GM19468 (cell line): ENCODE measurements at regions not wholly inside any gene's neighbourhood (a gene's known extent, or its start where the extent isn't known, plus 50 kb on each side); places are given as distances from the start of the nearest gene placed in this dataset.
"Not testable (repeated sequence)": the region's sequence is repeated elsewhere in the genome, so short reads cannot be mapped to it uniquely, and the experiment has no call there.

Experiments used
- ATAC-seq: cut with Tn5 transposase; IDR thresholded peaks from one replicate; pipeline ENCODE4 v1.9.1; 2021; ENCODE audit warnings: mild to moderate bottlenecking, moderate library complexity, moderate number of reproducible peaks; ENCODE audit not compliant: unreplicated experiment; ENCODE audit errors: extremely low read depth

DNA sequence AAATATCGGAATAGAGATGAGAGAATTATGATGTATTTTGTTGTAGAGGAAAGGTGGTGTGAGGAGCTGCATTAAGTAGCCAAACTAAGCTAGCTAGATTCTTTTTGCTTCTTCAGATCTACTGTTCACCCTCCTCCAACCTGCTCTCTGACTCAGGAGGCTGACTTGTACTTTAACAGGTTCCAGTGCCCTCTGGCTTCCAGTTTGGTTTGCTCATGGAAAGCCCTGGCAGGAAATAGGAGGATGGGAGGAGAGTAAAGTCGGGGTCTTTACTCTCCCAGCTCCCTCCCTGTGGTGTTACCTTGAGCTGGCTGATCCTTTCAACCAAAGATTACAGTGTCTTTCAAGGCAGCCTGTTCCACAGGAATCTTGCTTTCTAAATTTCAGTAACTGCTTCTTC, 277.0 kb upstream of the EDA2R start:
- no peak for ATAC-seq

DNA sequence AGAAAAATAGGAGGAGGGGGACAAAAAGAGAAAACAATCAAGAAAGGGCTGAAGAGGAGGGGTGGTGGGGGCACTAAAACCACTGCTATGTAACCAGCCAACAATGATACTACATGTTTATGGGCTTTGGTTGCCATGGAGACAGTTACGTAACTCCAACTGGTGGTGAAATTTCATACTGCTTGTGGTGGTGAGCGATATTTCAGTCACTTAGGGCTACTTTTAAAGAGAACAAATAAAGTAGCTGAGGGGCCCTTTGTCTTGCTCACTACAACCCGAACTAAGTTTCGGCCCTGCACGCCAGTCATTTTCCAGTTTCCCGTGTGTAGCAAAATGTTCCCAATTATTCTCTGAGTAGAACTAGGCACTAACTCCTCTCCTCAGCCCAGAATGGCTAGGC, 275.2 kb upstream of the EDA2R start:
- ATAC-seq: no peak

DNA sequence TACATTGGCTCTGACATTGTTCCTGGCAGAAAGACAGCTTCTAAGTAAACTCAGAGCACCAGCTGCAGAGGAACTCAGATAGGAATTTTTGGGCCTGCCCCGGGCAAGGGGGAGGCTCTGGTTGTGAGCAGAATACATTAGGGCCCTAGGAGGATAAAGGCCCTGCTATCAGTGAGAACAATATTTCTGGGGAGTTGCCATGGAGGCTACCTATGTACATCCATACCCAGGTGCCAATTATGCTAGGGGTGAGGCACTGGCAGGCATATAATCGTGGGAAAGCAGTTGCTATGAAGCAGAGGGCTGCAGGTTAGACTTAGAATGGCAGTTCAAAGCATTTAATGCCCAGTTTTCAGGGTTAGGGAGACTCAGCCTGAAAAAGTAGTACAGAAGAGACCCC, 273.5 kb upstream of the EDA2R start:
- ATAC-seq: no peak

DNA sequence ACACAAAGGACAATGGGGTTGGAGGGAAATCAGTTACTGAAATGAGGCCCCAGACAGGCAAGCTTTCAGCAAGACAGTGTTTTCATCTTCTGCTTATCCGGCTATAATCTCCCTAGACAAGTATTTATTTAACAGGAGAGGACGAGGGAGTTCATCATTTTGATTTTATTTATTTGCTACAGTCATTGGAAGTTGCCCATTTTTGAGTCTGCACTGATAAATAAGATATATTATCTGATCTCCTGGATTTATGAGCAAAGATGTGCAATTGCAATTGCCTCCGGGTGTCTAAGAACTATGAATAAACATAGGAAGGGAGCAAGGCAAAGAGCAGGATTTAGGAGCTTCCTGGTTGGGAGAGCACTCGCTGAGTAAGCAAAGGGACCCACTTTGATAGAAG, 263.2 kb upstream of the EDA2R start:
- ATAC-seq: no peak

DNA sequence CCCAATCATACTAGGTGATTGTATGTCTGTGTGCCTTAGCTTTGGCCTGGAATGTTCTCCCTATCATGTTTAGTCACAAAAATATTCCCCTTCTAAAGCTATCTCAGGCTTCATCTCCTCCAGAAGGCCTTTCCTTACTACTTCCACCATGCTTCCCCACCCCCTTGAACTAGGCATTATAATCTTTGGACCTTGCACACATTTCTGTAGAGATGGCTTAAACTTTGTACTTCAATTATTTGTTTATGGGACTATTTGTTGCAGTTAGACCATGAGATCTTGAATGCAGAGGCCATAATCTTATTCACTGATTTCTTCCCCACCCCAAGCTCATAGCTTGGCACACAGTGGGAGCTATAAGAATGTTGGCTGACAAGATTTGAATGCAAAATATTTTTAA, 262.0 kb upstream of the EDA2R start:
- no peak for ATAC-seq

DNA sequence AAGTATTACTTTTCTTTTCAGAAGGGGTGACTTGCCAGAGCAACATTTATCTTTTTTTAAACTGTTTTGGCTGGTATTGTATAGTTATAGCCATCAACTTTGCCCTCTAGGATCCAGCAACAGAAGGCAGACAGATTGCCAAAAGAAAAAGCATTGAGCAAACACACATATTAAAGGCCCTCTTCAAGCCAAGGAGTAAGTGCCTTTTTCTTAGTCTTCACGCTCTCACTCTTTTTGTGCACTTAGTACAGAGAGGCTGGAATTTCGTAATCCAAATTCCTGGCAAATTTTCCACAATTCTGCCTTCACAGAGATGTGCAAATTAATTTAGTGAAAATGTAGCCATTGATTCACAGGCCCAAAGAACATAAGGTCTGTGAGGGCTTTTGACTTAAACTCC, 253.1 kb upstream of the EDA2R start:
- ATAC-seq: no peak

DNA sequence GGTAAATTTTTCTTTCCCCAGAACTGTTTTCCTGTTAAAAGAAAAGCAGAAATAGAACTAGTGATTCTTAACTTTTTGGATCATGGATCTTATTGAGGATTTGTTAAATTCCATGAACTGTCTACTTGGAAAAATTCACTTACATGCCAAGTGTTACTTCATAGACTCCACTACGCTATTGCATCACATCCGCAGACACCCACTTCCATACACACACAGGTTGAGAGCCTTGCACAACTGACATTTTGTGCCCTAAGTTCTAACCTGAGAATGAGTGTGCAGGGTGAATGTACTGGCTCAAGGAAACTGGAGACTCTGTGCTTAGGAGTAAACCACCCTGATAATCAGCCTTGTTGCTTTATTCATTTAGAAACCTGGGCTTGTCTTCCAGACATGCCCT, 250.5 kb upstream of the EDA2R start:
- no peak for ATAC-seq

DNA sequence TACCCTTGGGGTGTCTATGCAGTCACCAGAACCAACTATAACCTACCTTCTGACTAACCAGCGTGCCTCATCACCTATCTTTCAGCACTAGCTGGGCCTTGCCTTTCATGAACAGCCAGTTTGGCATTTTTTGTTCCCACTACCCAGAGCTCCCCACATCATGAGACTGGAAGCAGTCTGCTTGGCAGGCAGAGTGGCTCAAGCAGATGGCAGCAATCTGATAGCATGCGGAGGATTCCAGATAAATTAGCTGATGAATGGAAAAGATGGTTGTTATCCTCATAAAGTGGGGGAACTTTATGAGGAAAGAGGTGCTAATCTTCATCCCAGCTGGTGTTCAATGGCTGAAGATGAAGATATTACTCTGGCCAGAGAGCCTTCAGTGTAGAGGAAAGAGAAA, 243.2 kb upstream of the EDA2R start:
- no peak for ATAC-seq

DNA sequence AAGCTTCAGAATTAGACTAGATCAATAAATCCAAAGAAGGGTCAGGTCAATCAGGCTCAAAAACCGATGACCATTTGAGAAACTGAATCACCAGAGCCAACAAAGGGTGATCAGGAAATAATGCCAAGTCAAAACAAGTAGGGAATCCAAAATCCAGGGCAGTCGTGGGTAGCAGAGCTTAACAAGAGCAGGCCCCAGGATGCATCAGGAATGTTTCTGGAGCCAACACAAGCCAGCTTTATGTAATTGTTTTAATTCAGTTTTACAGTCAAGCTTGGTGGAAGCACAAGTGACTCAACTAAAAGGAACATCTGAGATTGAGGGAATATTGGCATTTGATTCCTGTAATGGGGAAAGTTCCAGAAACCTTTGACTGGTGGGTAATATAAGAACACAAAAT, 237.9 kb upstream of the EDA2R start:
- ATAC-seq: no peak

DNA sequence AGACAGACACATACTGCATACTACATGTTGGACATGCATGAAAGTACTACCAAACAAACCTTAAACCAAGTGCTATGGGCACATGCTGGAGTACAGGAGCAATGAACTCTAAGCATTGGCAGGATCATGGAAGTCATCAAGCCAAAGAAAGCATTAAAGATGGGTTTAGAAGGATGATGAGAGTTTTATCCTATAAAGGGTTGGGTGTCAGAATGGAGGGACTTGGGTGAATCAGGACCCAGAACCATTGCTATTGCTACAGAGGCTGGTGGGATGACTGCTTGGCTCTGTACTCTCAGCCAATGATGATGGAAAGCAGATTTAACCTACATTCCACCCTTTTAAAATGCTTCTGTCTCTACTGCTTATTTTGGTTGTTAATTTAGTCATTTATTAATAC, 233.9 kb upstream of the EDA2R start:
- no peak for ATAC-seq

DNA sequence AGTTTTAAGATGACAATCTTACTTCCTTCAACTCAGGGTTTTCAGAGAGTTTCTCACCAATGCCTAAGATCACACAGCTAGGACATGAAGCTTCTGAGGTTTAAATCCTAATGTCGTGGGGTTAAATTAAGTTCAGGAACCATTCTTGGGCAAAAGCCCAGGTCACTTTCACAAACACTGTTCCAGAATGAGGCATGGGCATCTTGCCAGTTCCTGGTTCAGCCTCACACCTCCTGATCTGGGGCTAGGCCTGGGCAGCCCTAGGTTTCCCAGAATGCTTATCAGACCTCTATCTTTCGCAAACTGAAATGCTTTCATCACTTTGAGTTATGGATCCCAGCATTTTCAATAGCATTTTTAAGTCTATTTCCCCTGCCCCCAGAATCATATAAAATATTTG, 224.8 kb upstream of the EDA2R start:
- no peak for ATAC-seq

DNA sequence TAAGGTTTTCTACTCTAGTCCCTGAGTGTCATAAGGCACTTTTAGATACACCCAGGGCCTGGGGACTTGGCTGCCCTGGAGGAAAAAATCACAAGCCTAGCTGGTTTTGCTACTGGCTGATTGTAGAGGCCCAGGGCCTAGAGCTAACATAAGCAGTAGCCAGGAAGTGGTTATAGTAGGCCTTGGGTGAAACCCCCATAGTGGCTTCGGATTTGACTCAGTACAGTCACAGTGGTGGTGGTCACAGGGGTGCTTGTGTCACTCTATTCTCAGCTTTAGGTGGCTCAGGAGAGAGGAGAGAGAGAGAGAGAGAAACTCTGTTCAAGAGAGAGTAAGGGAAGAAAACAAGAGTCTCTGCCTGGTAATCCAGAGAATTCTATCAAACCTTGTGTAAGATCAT, 194.5 kb upstream of the EDA2R start:
- ATAC-seq: peak; percentile 72

DNA sequence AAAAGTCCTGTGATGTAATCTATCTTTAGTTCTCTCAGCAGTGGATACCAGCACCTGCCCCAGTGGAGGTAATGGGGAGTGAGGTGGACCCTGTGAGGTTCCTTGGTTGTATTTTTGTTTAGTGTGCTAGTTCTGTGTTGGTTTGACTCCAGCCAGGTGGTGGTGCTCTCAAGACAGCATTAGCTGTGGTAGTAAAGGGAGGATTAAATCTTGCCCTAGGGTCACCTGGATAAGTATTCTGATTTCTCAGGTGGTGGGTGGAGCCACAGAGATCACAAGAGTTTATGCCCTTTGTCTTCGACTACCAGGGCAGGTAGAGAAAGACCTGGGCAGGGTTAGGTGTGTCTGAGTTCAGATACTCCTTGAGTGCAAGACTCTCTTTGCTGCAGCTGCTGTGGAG, 176.3 kb upstream of the EDA2R start:
- no peak for ATAC-seq

DNA sequence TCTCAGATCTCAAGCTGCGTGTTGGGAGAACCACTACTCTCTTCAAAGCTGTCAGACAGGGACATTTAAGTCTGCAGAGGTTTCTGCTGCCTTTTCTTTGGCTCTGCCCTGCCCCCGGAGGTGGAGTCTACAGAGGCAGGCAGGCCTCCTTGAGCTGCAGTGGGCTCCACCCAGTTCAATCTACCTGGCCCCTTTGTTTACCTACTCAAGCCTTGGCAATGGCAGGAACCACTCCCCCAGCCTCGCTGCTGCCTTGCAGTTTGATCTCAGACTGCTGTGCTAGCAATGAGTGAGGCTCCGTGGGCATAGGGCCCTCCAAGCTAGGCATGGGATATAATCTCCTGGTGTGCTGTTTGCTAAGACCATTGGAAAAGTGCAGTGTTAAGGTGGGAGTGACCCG, 155.6 kb upstream of the EDA2R start:
- not testable (repeated sequence) for ATAC-seq

DNA sequence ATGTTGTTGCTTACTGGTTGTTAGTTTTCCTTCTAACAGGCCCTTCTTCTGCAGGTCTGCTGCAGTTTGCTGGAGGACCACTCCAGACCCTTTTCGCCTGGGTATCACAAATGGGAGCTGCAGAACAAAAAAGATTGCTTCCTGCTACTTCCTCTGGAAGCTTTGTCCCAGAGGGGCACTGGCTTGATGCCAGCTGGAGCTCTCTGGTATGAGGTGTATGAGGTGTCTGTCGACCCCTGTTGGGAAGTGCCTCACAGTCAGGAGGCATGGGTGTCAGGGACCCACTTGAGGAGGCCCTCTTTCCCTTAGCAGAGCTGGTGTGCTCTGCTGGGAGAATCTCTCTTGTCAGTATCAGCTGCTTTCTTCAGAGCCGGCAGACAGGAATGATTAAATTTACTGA, 127.4 kb upstream of the EDA2R start:
- no peak for ATAC-seq

DNA sequence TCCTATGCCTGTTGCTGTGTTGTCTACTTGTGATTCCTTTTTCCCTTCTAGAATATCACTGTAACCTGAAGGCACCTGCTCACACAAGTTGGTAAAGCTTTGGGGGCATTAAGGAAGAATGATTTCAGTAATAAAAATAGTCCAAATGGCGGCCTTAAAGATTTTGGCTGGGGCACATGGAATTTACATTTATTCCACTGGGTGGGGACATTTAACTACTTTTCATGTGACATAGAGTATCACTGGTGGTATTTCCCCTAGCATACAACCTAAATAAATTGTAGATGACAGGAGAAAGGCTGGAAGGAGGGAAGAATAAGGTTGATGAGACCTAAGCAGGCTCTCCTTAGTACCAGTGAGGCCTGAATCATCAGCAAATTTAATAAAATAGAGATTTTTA, 121.8 kb upstream of the EDA2R start:
- no peak for ATAC-seq

DNA sequence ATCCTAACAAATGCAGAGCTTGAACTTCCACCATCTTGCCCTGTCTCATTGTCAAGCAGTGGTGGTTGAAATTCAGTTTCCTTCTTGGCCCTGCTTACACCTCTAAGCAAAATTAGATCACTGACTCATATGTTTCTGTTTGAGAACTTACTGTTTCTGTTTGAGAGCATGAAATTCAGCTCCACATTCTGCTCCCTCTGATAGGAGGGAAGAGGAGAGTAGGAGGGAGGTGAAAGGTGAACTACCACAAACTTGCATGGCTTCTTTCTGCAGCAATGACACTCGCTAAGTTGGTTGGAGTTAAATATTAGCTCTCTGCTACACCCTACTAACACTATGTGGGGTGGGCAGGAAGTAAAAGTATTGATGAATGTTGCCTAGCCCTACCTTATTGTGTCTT, 117.8 kb upstream of the EDA2R start:
- no peak for ATAC-seq

DNA sequence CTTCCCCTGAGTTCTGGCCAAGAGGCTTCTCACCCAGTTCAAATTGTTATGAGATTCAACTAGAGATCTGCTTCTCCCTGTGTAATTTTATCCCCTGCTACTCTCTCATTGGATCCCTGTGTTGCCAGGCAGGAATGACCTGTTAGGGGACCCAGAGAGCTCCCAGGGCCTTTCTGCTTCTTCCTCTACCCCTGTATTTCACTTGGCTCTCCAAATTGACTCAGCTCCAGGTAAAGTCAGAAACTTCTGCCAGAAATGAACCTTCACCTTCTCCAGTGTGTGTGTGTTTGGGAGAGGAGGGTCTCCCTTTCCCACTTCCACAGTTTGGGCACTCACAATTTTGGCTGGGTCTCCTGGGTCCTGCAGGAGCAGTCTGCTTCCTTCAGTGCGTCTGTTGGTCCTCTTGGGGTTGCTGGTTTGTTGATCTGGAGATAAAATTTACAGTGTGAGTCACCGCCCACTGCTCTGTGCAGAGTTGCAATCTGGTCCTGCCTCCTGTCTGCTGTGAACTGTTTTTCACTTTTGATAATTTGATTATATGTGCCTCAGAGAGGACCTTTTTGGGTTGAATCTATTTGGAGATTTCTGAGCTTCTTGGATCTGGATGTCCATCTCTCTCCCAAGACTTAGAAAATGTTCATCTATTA, 112.4 kb upstream of the EDA2R start:
- ATAC-seq: no peak

DNA sequence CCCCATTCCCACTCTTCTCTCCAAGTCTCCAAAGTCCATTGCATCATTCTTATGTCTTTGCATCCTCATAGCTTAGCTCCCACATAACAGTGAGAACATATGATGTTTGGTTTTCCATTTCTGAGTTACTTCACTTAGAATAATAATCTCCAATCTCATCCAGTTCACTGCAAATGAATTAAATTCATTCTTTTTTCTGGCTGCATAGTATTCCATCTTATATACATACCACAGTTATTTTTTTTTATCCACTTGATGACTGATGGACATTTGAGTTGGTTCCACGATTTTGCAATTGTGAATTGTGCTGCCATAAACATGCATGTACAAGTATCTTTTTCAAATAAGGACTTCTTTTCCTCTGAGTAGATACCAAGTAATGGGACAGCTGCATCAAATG, 105.6 kb upstream of the EDA2R start:
- ATAC-seq: not testable (repeated sequence)

DNA sequence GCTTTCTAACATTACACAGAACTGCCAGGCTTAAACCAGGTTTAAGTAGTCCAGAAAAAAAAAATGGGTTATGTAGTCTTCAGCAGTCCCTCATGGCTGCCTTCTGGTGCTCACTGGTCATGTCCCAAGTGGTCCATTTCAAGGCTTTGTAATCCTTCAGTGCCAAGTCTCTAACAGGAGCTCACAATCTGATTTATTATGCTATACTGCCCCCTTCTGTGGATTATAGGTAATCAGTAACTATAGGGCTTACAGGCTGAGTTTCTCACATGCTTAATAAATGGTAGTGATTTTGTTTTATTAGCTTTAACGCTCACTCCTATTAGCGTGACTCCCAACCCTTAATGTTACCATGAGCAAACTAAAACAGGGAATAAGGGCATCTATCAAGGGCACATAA, 92.5 kb upstream of the EDA2R start:
- no peak for ATAC-seq

DNA sequence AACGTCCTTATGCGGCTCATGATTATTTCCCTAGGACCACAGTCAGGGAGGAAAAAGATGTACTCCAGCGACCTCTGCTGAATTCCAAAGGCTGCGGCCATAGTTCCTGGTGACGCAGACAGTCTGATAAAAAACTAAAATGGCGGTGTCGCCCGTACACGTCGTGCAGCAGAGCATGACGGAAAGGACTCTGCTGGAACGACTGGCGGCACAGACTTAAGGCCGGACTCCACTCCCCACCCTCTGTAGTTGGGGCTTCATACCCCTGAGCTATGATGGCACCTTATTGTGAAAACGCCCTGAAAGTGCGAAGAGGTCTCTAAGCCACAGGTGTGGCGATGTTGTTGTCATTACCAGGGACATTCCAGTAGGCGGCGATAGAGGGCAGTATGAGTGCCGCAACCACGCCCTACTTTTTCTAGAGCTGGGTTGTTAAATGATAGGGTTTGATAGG, 90.0 kb upstream of the EDA2R start:
- no peak for ATAC-seq

DNA sequence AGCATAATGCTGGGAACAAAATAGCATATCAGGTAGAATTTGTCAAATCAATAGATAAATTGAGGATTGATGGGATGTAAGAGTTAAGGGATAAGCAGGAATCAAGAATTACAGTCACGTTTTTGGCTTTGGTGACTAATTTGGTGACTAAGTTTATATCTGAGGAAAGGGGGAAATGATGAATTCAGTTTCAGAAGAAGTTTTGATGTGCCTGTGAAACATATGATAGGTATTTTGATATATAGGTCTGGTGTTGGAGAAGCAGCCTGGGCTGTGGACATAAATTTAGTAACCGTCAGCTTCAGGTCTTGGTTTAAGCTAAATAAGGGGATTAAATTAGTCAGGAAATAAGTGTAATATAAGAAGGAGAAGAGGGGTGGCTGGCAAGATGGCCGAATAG, 79.0 kb upstream of the EDA2R start:
- ATAC-seq: no peak
